ENCODE measurements at regions not wholly inside any gene's neighbourhood (a gene's known extent, or its start where the extent isn't known, plus 50 kb on each side); places are given as distances from the start of the nearest gene placed in this dataset.
"Not testable (repeated sequence)": the region's sequence is repeated elsewhere in the genome, so short reads cannot be mapped to it uniquely, and the experiment has no call there.

GRCh38 chr12:63410197-63410596 is 258.1 kb downstream of the DPY19L2 start:
- no peak for DNase-seq (ENCODE audit: low spot score)

GRCh38 chr12:63406781-63407180 is 255.8 kb upstream of the AVPR1A start:
- no peak for DNase-seq (ENCODE audit: low spot score)

GRCh38 chr12:63404611-63405010 is 253.6 kb upstream of the AVPR1A start:
- DNase-seq (ENCODE audit: low spot score) = no peak

- DNase-seq (ENCODE audit: low spot score) = no peak
Observed at GRCh38 chr12:63403256-63403655, 252.3 kb upstream of the AVPR1A start.

- no peak for DNase-seq (ENCODE audit: low spot score)
Observed at GRCh38 chr12:63400718-63401117, 249.7 kb upstream of the AVPR1A start.

GRCh38 chr12:63400318-63400717 is 249.3 kb upstream of the AVPR1A start:
- no peak for DNase-seq (ENCODE audit: low spot score)

- no peak for DNase-seq (ENCODE audit: low spot score)
Observed at GRCh38 chr12:63397807-63398206, 246.8 kb upstream of the AVPR1A start.

GRCh38 chr12:63396135-63396534 is 245.1 kb upstream of the AVPR1A start:
- no peak for DNase-seq (ENCODE audit: low spot score)

- no peak for DNase-seq (ENCODE audit: low spot score)
Observed at GRCh38 chr12:63394983-63395382, 244.0 kb upstream of the AVPR1A start.

GRCh38 chr12:63394349-63394748 is 243.3 kb upstream of the AVPR1A start:
- DNase-seq (ENCODE audit: low spot score) = no peak

- no peak for DNase-seq (ENCODE audit: low spot score)
Observed at GRCh38 chr12:63389211-63389610, 238.2 kb upstream of the AVPR1A start.

GRCh38 chr12:63387771-63388170 is 236.8 kb upstream of the AVPR1A start:
- DNase-seq (ENCODE audit: low spot score) = no peak

- no peak for DNase-seq (ENCODE audit: low spot score)
Observed at GRCh38 chr12:63382930-63383329, 231.9 kb upstream of the AVPR1A start.

- no peak for DNase-seq (ENCODE audit: low spot score)
Observed at GRCh38 chr12:63362791-63363190, 211.8 kb upstream of the AVPR1A start.

- DNase-seq (ENCODE audit: low spot score) = no peak
Observed at GRCh38 chr12:63362166-63362565, 211.2 kb upstream of the AVPR1A start.

GRCh38 chr12:63354969-63355368 is 204.0 kb upstream of the AVPR1A start:
- DNase-seq (ENCODE audit: low spot score) = no peak

GRCh38 chr12:63353559-63353958 is 202.6 kb upstream of the AVPR1A start:
- no peak for DNase-seq (ENCODE audit: low spot score)

- DNase-seq (ENCODE audit: low spot score) = no peak
Observed at GRCh38 chr12:63351370-63351769, 200.4 kb upstream of the AVPR1A start.

- DNase-seq (ENCODE audit: low spot score) = no peak
Observed at GRCh38 chr12:63348556-63348955, 197.6 kb upstream of the AVPR1A start.

- not testable (repeated sequence) for DNase-seq (ENCODE audit: low spot score)
Observed at GRCh38 chr12:63337158-63337557, 186.2 kb upstream of the AVPR1A start.

GRCh38 chr12:63326260-63326659 is 175.3 kb upstream of the AVPR1A start:
- DNase-seq (ENCODE audit: low spot score) = no peak

- no peak for DNase-seq (ENCODE audit: low spot score)
Observed at GRCh38 chr12:63325757-63326156, 174.8 kb upstream of the AVPR1A start.

GRCh38 chr12:63323942-63324341 is 172.9 kb upstream of the AVPR1A start:
- DNase-seq (ENCODE audit: low spot score) = no peak

- no peak for DNase-seq (ENCODE audit: low spot score)
Observed at GRCh38 chr12:63321373-63321772, 170.4 kb upstream of the AVPR1A start.

Data from ureter (tissue), 1 donor.